ENCODE measurements at regions not wholly inside any gene's neighbourhood (a gene's known extent, or its start where the extent isn't known, plus 50 kb on each side); places are given as distances from the start of the nearest gene placed in this dataset.

DNA sequence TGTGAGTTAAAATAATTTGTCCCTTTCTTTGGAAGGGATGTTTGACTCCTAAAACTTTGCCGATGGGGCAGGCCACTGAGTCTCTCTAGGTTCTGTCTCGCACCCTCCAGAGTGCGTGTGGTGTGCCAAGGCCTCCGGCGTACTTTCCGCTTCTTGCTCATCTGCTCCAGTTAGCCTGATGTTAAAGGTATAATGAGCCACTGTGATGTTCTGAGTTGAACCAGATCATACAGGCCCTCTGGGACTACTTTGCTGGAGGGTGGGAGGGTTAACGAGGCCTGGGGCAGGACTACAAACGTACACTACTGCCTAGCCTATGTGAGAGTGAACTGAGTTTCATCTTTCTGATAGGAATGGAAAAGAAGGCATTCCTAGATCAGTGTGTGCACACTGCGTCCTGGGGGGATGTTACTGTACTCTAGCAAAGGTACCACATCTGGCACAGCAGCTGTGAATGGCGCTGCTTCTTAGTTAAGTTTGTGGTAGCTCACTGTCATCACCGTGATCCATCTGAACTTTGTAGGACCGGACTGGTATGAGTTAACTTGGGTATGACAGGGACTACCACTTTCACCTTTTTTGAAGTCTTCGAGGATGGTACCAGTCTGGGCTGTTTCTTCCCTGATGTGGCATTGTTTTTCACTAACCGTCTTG, 60.2 kb downstream of the RGS12 start:
- TF ChIP-seq, protein P1, sequence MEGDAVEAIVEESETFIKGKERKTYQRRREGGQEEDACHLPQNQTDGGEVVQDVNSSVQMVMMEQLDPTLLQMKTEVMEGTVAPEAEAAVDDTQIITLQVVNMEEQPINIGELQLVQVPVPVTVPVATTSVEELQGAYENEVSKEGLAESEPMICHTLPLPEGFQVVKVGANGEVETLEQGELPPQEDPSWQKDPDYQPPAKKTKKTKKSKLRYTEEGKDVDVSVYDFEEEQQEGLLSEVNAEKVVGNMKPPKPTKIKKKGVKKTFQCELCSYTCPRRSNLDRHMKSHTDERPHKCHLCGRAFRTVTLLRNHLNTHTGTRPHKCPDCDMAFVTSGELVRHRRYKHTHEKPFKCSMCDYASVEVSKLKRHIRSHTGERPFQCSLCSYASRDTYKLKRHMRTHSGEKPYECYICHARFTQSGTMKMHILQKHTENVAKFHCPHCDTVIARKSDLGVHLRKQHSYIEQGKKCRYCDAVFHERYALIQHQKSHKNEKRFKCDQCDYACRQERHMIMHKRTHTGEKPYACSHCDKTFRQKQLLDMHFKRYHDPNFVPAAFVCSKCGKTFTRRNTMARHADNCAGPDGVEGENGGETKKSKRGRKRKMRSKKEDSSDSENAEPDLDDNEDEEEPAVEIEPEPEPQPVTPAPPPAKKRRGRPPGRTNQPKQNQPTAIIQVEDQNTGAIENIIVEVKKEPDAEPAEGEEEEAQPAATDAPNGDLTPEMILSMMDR (IDR thresholded peaks at IDR 0.05; ENCODE audit: extremely low read depth in 1 of 2, insufficient read depth in 1 of 2, low read depth in 1 of 2, low read length in 2 of 2) = no peak
- TF ChIP-seq POLR2AphosphoS5 (IDR thresholded peaks at IDR 0.05; ENCODE audit: insufficient read depth, low read depth, low read length) (no peak), POLR2A (IDR thresholded peaks at IDR 0.05; ENCODE audit: low read depth, low read length) (no peak), EZH2 (IDR thresholded peaks at IDR 0.05; ENCODE audit: borderline replicate concordance, low read depth, low read length, severe bottlenecking) (no peak), FOS (IDR thresholded peaks at IDR 0.05; ENCODE audit: borderline replicate concordance, insufficient read depth, low read length) (no peak), JUN (IDR thresholded peaks at IDR 0.05; ENCODE audit: borderline replicate concordance, insufficient read depth, insufficient read length, low read depth) (no peak)
